Stomach (tissue), 8 donors: ENCODE measurements at regions not wholly inside any gene's neighbourhood (a gene's known extent, or its start where the extent isn't known, plus 50 kb on each side); places are given as distances from the start of the nearest gene placed in this dataset.
A peak's percentile ranks its signal among the peaks of the same experiment; 100 is the strongest.

Source experiments
- DNase-seq, 2 donors: peaks; one replicate each; pipeline versions ENCODE4 v3.0.0 to v3.0.0-alpha.2; 2013 to 2019
- H3K27ac ChIP-seq, 5 donors: fragments of 200-600 bp in 4 of 5; sonication (generic) in 4 of 5; one replicate each; pipeline ENCODE4 v1.5.1; 2013 to 2019; ENCODE audit warnings: mild to moderate bottlenecking in 1 of 5, moderate library complexity in 1 of 5
- H3K27me3 ChIP-seq, 3 donors: fragments of 200-600 bp; sonication (generic); one replicate each; pipeline ENCODE4 v1.5.1; 2017 to 2019; ENCODE audit warnings: mixed run types in 1 of 3
- H3K36me3 ChIP-seq, 4 donors: fragments of 200-600 bp; sonication (generic); 1 replicate in 3 of 4; 2 replicates in 1 of 4; pipeline ENCODE4 v1.5.1; 2016 to 2019
- H3K4me1 ChIP-seq, 4 donors: fragments of 200-600 bp; sonication (generic); one replicate each; pipeline ENCODE4 v1.5.1; 2016 to 2019
- H3K4me3 ChIP-seq, 4 donors: fragments of 200-600 bp; sonication (generic) in 3 of 4; one replicate each; pipeline ENCODE4 v1.5.1; 2016 to 2019; ENCODE audit warnings: mild to moderate bottlenecking in 1 of 4
- H3K9me3 ChIP-seq, 4 donors: fragments of 200-600 bp; sonication (generic); one replicate each; pipeline ENCODE4 v1.5.1; 2016 to 2019
- CTCF ChIP-seq, 7 experiments: fragments of 450-650 bp in 4 of 7; fragments of 200-600 bp in 3 of 7; sonication (generic) in 3 of 7; IDR thresholded peaks; one replicate each; pipeline ENCODE4 v1.5.1; 2016 to 2019; ENCODE audit warnings: antibody characterized with exemption in 7 of 7, control low read depth in 2 of 7, mild to moderate bottlenecking in 1 of 7
- EP300 ChIP-seq: sonication (generic); formaldehyde crosslinking; IDR thresholded peaks from one replicate; pipeline ENCODE4 v1.6.1; 2017; ENCODE audit warnings: antibody characterized with exemption
- POLR2A ChIP-seq, 4 donors: fragments of 450-650 bp; IDR thresholded peaks; one replicate each; pipeline ENCODE4 v1.6.1; 2016; ENCODE audit warnings: antibody characterized with exemption in 4 of 4, control low read depth in 2 of 4, mild to moderate bottlenecking in 1 of 4, moderate library complexity in 1 of 4
- POLR2AphosphoS5 ChIP-seq, 3 donors: sonication (generic); formaldehyde crosslinking; IDR thresholded peaks; one replicate each; pipeline ENCODE4 v1.6.1; 2016; ENCODE audit warnings: antibody characterized with exemption in 3 of 3
- WGBS, 5 donors: extraction: QIAGEN DNeasy Blood & Tissue Kit in 3 of 5; methylation state at CpG; one replicate each; pipeline versions ENCODE4 v1.1.5 to v1.1.7; 2013 to 2018; 5-methylcytosine and 5-hydroxymethylcytosine counted together
- intact Hi-C: fragments of 100-400 bp; cut with DNase I; formaldehyde crosslinking; loops from one replicate; pipeline ENCODE4 v1.15.1; 2023; ENCODE audit warnings: low total_unique reads
- donor health status: healthy with polysubstance abuse.
- donor health status: Bipolar disorder and iron deficiency.
- donor health status: healthy.

GRCh38 chr14:38083039-38083438 is 124.7 kb upstream of the SSTR1 start:
- TF ChIP-seq POLR2AphosphoS5 (IDR thresholded peaks at IDR 0.05) (no peak), POLR2A (IDR thresholded peaks at IDR 0.05) (no peak), CTCF (IDR thresholded peaks at IDR 0.05) (no peak), EP300 (no peak)
- Histone ChIP-seq H3K36me3 (no peaks in the 10 kb centered on the region), H3K27me3 (no peaks in the 10 kb centered on the region), H3K4me1 (peaks cover 0 to 4% (median 2%) of the 10 kb centered on the region in 4 donors), H3K4me3 (no peak overlapping the region), H3K9me3 (no peaks in the 10 kb centered on the region), H3K27ac (no peak overlapping the region)
- intact Hi-C loops = no loop called here
- WGBS, 5 donors = 42 to 72% (median 45%) methylated on average over 1 of the region's 1 CpG
- no peak for DNase-seq

GRCh38 chr14:38089123-38089522 is 118.6 kb upstream of the SSTR1 start:
- H3K4me1 ChIP-seq = no peaks in the 10 kb centered on the region
- peak overlapping the region; percentile 8 to 20 (median 13) for H3K4me3 ChIP-seq
- WGBS, 5 donors = 49 to 68% (median 65%) methylated on average over 3 of the region's 3 CpGs
- no peaks in the 10 kb centered on the region for H3K27me3 ChIP-seq
- no peak overlapping the region for H3K27ac ChIP-seq
- intact Hi-C loops = no loop called here
- H3K36me3 ChIP-seq = no peaks in the 10 kb centered on the region
- H3K9me3 ChIP-seq = peaks cover 4 to 21% (median 15%) of the 10 kb centered on the region in 4 donors
- DNase-seq = no peak
- no peak for TF ChIP-seq CTCF (IDR thresholded peaks at IDR 0.05)

GRCh38 chr14:38090506-38090905 is 117.2 kb upstream of the SSTR1 start:
- peaks cover 7 to 33% (median 28%) of the 10 kb centered on the region in 4 donors for H3K9me3 ChIP-seq
- H3K4me1 ChIP-seq = no peaks in the 10 kb centered on the region
- intact Hi-C loops = no loop called here
- WGBS, 5 donors = 62 to 82% (median 74%) methylated on average over 3 of the region's 3 CpGs
- no peak overlapping the region for H3K27ac ChIP-seq
- H3K4me3 ChIP-seq = no peak overlapping the region
- no peak for TF ChIP-seq EP300
- TF ChIP-seq CTCF (IDR thresholded peaks at IDR 0.05) = no peak
- no peak for TF ChIP-seq POLR2A (IDR thresholded peaks at IDR 0.05)
- no peak for TF ChIP-seq POLR2AphosphoS5 (IDR thresholded peaks at IDR 0.05)
- no peak for DNase-seq
- no peaks in the 10 kb centered on the region for H3K36me3 ChIP-seq
- no peaks in the 10 kb centered on the region for H3K27me3 ChIP-seq

DNA sequence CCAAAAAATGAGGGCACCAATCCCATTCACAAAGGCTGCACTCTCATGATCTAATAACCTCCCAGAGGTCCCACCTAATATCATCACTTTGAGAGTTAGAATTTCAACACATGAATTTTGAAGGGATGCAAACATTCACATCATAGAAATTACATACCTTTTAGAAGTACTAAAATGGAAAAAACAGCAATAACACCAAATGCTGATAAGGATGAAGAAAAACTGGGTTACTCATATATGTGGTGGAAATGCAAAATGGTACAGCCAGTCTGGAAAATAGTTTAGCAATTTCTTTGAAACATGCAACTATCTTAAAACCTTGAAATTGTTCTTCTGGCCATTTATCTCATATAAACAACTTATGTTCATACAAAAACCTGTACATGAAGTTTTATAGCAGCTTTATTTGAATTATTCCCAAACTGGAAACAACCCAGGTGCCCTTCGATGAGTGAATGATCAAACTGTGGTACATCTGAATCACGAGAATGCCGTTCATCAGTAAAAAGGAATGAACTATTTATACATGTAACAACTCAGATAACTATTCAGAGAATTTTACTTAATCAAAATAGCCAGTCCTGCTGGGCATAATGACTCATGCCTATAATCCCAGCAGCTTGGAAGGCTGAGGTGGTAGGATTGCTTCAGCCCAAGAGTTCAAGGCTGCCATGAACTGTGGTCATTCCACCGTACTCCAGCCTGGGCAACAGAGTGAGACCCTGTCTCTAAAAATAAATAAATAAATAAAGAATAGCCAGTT is 109.4 kb upstream of the SSTR1 start:
- TF ChIP-seq POLR2AphosphoS5 (IDR thresholded peaks at IDR 0.05) (no peak), CTCF (IDR thresholded peaks at IDR 0.05) (no peak), POLR2A (IDR thresholded peaks at IDR 0.05) (no peak), EP300 (no peak)
- Histone ChIP-seq H3K4me1 (no peaks in the 10 kb centered on the region), H3K27me3 (no peaks in the 10 kb centered on the region), H3K9me3 (peaks cover 7 to 37% (median 30%) of the 10 kb centered on the region in 4 donors), H3K4me3 (no peak overlapping the region), H3K27ac (no peak overlapping the region), H3K36me3 (no peaks in the 10 kb centered on the region)
- 84 to 96% (median 90%) methylated on average over 4 of the region's 4 CpGs for WGBS, 5 donors
- intact Hi-C loops = no loop called here
- no peak for DNase-seq
